Inferior parietal cortex (tissue), 1 donor: ENCODE measurements at regions not wholly inside any gene's neighbourhood (a gene's known extent, or its start where the extent isn't known, plus 50 kb on each side); places are given as distances from the start of the nearest gene placed in this dataset.
A peak's percentile ranks its signal among the peaks of the same experiment; 100 is the strongest.
"Not testable (repeated sequence)": the region's sequence is repeated elsewhere in the genome, so short reads cannot be mapped to it uniquely, and the experiment has no call there.

Source experiments
- DNase-seq: peaks from one replicate; pipeline ENCODE4 v3.0.0-alpha.2; 2016; ENCODE audit errors: extremely low spot score

DNA sequence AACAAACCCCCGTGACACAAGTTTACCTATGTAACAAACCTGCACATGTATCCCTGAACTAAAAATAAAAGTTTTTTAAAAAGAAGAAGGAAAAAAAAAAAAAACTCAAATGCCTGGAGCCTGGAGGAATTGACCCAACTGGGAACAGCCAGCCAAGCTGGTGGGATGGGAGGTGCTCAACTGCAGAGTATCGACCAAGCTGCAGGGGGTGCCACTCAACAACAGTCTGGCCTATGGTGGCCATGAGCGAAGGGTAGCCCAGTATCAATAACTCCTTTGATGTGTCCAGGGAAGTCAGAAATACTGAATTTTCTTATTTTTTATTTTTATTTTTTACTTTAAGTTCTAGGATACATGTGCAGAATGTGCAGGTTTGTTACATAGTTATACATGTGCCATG is 310.3 kb upstream of the DLGAP1 start:
- DNase-seq, result no peak

DNA sequence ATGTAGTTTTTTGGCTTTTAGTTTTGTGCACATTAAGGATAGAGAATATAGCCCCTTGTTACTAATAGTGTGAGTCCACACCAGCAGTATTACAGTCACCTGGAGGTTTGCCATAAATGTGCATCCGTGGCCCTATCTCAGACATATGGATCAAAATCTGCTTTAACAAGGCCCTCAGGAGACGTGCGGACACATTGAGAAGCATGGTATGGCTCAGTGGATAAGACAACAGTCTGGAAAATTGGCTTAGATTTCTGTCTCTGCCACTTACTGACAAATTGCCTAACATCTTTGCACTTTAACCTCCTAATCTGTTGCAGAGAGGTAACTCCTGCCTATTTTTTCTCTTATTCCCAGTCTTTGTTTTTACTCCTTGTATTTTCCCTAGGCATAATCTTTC is 307.2 kb upstream of the DLGAP1 start:
- DNase-seq, result no peak

DNA sequence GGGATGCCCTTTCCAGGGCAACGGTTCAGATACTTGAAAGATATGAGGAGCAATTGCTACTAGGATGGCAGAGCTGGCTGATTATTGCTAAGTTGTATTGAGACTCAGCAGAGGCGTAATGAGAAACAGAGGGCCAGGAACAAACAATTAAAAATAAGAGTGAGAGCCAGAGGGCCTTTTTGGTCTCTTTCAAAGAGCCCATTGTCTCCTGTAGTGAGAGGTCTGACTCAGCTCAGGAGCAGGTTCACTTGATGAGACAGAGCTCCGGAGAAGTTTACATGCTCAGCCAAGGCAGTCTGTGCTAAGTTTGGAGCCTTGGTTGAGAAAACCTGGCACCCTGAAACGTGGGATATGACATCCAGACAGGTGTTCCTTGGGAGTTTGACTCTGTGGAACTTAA is 303.9 kb upstream of the DLGAP1 start:
- DNase-seq, result no peak

DNA sequence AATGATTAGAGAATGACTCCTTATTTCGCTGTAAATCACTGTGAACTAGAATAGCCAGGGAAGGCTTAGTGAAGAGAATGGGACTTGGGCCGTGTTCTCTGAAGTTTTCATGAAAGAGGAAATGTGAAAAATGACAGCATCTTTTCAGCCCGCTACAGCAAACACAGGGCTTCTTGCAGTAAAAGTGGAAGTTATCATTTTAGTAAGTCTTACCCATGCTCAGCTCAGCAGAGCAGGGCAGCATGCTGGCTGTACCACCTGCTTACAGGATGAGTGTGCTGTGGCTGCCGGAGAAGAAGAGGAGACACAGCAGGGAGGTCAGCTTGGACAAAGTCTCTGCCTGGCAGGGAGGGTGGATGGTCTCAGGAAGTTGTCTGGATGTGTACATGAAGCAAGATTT is 300.7 kb upstream of the DLGAP1 start:
- DNase-seq, result no peak

DNA sequence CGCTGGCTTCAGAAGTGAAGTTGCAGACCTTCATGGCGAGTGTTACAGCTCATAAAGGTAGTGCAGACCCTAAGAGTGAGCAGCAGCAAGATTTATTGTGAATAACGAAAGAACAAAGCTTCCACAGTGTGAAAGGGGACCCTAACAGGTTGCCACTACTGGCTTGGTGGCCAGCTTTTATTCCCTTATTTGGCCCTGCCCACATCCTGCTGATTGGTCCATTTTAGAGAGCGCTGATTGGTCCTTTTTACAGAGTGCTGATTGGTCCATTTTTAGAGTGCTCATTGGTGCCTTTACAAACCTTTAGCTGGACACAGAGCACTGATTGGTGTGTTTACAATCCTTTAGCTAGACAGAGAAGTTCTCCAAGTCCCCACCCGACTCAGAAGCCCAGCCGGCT is 298.0 kb upstream of the DLGAP1 start:
- DNase-seq, result not testable (repeated sequence)

DNA sequence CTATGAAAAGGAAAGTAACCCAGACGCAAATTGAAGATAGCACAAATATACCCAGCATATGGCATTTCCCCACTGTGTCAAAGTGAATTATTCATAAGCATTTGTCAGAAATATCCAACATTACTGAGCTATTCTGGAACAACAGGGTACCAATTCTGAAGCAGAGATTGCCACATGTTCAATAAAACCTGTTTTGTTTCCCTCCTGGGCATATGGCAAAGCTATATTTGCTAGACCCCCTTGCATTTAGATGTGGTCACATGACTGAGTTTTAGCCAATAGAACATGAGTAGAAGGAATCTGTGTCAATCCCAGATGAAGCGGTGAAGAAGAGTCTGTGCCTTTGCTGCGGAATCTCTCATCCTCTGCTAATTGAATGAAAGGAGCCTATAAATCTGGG is 296.4 kb upstream of the DLGAP1 start:
- peak; percentile 63 for DNase-seq

DNA sequence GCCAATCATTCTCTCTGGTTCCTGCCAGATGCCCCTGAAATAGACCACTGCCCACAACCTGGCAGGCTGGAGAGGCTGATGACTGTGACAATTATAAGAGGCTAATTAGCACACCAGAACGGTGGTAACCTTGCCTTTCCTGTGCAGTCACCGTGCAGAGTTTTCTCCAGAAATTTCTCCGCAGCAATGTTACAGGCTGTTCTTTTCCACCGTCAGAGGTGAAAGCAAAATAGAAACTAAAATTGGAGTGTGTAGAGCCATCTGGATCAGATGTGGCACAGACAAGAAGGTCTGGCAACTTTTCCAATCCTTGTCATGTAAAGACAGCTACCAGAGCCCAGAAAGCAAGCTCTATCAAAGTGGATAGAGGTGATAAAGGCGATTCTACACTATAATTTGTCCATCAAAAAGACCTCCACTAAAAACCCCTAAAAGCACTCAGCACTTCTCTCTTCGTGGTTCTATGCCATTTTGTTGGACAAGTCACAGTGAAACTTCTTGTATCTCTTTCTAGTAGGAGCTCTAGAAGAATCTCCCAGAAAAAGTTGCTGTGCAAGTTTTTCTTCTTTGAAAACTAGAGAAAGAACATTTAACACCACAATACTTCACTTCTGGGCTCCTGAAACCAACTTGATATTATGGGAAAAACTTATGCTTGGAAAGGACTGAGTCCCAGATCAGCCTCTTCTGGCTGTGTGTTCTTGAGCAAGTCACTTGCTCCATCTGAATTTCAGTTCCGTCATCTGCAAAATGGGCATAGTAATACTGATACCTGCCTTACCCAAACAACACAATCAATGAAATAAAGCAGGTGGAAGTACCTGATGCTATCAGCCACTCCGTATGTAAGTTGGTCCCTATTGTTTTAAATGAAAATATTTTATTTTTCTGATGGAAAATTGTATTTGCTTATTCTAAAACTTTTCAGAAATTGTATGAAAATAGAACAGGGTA is 295.6 kb upstream of the DLGAP1 start:
- DNase-seq, result peak; percentile 62

DNA sequence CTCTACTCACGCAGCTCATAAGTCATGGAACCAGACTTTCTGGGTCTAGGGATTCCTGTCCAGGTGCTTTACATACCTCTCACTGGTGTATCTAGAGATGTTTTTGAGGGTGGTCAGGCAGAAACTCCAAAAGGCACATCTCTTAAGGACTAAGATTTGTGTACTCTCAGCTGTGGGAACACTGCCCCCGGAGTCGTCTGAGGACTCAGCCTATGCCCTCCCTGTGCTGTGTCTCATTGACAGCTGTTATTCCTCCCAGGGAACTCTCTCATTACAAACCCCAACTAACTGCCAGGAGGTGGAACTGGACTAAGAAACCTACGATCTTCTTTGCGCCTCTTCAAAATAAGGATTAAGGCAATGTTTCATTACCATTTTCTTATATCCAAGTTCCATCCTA is 293.9 kb upstream of the DLGAP1 start:
- no peak for DNase-seq

DNA sequence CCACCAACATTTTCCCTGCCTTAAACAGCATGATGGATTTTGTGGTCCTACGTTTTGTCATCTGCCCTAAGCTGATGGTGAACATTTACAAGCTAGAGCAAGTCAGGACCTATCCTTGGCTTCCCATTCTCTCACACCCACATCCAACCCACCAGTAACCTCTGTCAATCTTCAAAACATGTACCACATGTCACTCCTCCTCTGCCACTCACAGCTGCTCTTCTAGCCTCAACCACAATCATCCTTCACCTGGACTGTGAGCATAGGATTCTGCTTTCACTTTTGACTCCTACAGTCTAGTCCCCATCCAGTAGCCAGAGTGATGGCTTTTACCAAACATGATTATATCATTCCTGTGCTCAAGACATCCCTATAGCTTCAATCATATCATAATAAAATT is 279.8 kb upstream of the DLGAP1 start:
- no peak for DNase-seq

DNA sequence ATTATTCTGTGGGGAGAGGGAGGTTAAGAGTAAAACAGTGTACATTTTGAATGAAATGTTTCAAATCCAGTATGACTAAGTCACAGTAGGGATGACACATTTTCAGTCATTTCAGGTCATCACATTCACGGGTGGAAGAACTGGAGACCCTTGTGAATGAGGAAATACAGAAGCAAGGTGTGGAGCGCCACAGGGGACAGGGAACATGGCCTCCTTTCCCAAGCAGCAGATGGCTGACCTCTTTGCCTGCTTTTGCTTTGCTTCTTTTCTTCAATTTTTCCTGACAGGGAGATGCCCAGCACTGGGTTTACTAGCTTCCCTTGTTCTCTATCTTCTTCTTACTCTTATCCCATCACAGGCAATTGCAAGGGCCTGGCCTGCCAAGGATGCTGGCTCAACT is 278.9 kb upstream of the DLGAP1 start:
- DNase-seq, result no peak

DNA sequence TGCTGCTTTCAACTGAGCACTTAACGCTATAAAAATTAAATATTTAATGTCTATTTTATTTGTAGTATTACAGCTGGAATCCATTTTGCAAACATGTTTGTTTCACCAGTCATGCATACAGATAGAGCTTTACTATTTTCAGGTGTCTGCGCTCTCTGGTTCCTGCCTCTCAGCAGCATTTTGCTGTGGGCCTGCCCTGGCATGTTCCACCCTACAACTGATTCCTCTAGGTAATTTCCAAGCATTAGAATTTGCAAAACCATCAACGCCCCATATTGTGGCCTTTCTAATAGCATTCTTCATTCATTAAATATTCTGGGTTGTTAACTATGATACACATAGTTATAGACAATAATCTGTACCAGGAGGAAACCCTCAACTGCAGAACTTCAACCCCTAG is 266.4 kb upstream of the DLGAP1 start:
- no peak for DNase-seq

DNA sequence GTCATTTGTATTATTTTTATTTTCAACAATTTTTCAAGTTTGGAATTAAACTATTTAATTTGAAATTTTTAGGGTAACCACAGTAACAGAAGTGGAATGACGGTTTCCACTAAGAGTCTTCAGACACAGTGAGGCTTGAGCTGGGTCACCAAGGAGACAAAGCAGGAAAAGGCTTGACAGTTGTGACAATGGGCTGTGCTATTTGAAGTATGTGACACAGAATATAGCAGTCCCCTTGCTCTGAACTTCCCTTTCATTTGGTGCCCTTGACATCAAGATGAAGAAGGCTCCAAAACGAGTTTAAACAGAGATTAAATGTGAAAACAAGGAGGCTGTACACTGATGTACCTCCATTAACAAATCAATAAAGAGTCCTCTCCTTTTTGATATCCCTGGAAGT is 265.4 kb upstream of the DLGAP1 start:
- DNase-seq, result no peak

DNA sequence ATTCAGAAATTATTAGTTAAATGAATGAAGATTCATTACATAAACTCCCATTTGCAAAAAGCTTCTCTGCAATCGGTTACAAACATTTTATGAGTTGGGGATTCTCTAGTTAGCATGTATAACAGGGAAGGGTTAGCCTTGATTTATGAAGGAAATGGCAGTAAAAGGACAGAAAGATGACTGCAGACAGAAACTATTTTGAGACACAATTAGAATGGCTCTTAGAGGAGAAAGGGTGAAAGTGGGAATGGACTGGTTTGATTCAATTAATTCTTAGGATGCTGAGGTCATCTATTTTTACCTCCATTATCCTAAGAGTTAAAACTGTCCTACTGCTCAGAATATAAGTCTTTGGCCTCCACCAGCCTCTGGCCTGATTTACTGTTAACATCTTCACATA is 250.8 kb upstream of the DLGAP1 start:
- DNase-seq, result no peak

DNA sequence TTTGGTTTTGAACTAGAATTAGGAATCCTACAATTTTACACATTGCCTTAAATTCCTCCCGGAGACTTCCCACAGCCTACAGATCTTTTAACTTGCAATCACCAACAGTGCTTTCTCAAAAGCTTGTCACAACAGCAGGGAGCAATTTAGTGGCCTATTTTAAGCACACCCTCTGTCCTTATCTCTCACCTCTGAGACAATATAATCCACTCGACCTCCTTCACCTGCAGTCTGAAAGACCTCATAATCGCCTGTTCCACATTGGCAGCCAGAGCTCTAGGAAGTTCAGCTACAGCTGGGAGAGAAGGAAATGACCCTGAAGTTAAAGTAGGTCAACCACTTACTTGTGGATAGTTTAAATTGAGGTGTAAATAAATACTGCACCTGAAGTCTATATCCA is 249.7 kb upstream of the DLGAP1 start:
- DNase-seq, result no peak

DNA sequence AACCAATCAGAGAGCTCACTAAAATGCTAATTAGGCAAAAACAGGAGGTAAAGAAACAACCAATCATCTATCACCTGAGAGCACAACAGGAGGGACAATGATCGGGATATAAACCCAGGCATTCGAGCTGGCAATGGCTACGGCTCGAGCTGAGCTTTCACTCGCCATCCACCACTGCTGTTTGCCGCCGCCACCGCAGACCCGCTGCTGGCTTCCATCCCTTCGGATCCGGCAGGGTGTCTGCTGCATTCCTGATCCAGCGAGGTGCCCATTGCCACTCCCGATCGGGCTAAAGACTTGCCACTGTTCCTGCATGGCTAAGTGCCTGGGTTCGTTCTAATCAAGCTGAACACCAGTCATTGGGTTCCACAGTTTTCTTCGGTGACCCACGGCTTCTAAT is 236.7 kb upstream of the DLGAP1 start:
- DNase-seq, result no peak

DNA sequence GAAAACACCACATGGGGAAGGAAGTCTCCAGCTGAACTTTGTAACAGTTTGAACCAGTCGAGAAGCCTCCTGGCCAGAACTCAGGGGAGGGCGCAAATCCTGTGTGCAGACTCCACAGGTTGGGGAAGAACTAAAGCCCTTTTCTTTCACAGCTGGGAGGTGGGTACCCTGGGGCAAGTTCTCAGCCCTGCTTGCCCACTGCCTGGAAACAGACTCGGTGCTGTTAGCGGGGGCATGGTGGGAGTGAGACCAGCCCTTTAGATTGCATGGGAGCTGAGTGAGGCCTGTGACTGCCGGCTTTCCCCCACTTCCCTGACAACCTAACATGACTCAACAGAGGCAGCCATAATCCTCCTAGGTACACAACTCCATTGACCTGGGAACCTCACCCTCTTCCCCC is 223.6 kb upstream of the DLGAP1 start:
- DNase-seq, result not testable (repeated sequence)

DNA sequence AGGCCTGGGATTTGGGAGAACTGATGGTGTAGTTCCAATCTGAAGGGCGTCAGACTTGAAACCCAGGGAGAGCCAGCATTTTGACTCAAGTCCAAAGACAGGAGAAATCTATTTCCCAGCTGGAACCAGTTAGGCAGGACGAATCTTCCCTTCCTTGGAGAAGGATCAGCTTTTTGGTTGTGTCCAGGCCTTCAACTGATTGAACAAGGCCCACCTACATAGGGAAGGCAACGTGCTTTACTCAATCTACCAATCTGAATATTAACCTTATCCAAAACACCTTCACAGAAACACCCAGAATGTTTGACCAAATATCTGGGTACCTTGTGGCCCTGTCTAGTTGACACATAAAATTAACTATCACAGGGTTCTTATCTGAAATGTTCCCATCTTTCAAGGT is 221.9 kb upstream of the DLGAP1 start:
- no peak for DNase-seq

DNA sequence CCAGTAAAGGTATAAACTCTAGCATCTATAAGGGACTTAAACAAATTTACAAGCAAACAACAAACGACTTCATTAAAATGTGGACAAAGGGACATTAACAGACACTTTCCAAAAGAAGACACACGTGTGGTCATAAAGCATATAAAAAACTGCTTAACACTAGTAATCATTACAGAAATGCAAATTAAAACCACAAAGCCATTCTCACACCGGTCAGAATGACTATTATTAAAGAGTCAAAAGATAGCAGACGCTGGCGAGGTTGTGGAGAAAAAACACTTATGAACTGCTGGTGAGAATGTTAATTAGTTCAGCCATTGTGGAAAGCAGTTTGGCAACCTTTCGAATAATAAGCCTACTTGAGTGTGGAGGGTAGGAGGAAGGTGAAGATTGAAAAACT is 217.1 kb upstream of the DLGAP1 start:
- no peak for DNase-seq

DNA sequence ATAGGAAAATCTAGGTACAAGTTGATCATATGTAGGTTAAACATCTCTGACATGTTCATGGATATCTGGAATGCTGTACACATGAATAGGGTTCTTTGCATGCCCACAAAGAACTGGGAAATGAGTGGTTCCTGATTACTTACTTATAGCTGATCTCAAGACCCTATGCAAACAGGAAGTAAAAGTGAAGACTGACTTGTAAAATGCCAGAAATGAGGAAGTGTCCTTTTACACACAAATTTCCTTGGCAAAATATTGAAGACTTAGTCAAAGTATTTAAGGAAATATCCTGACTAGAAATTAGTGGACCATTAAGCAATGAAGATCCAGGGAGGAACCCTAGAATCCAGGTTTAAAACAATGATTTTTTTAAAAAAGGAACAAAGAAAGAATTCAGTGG is 203.7 kb upstream of the DLGAP1 start:
- no peak for DNase-seq

DNA sequence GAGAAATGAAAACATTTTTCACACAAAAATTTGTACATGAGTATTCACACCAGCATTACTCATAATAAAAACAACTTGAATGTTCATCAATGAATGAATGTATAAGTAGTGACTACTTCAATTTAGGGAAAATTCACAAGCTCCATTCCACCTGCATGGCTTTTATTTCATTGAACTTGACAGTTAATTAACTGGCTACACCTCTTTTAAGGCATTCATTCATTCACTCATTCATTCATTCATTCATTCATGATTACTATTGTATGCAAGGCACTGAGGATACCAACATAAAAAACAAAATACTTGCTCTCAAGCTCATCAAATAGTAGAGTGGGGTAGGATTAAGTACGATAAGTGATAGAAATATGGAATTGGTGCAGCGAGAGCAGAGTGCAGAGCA is 198.3 kb upstream of the DLGAP1 start:
- DNase-seq, result no peak

DNA sequence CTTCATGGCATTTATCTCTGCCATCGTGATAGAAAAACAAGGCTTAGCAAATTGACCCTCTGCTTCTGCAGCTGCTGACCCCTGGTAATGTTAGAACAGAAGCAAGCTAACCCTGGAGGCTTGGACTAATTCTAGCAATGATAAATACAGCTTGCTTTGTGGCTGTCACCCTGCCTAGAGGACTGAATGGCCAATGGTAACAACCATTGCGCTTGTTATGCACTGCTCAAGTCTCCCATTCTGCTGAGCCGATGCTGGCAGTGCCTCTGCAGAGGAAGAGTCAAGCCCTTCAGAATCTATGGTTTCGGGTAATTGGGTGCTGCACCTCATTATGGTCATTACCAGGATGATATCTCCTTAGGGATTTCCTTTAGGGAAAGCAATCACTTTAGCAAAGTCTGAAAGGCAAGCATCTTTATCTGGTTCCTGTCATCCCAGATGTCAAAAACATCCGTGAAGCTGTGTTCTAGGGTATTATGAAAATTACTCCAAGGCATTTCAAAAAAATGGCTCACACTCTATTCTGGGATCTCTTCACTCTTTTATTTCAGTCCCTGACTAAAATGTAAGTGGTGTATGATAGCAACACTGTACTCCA is 186.8 kb upstream of the DLGAP1 start:
- no peak for DNase-seq

DNA sequence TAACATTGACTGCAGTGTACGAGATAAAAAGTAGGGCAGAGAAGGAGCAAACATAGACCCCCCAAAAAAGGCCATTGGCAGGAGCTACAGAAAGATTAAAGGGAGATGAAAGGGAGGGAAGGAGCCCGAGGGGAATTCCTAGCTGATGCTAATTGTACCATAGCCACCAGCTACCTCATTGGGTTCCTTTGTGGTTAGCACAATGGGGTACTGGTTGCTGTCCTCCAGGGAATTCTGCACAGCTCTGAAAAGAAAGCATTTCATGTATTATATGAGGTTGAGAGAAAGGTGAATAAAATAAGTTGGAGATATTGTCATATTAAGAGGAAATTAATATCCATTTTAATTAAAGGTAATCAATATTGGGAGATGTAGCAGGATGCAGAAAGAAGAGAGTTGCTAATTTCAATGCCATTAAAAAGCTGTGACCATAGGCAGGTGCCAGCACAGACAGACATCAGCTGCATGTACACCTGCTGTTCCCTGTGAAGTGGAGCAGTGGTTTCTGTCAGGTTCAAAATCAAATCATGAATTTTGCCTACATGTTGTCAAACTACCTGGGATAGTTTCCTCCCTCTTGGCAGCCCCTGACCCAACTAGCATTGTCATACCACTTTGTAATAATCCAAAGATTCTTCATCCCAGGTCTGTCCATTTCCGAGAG is 185.4 kb upstream of the DLGAP1 start:
- DNase-seq, result no peak
